ENCODE measurements at regions not wholly inside any gene's neighbourhood (a gene's known extent, or its start where the extent isn't known, plus 50 kb on each side); places are given as distances from the start of the nearest gene placed in this dataset.

GRCh38 chr5:91888810-91889209 is 505.7 kb upstream of the ARRDC3 start:
- Histone ChIP-seq H3K4me1 (ENCODE audit: insufficient read depth, low read length, poor library complexity, severe bottlenecking) (no peaks in the 10 kb centered on the region), H3K9me2 (ENCODE audit: insufficient read depth, low read length) (no peaks in the 10 kb centered on the region), H3K27ac (ENCODE audit: low read depth, low read length, poor library complexity, severe bottlenecking) (no peak overlapping the region), H4K20me1 (ENCODE audit: insufficient read depth, low read length) (no peaks in the 10 kb centered on the region), H2AFZ (ENCODE audit: low read length) (no peak overlapping the region), H3K9me3 (ENCODE audit: low read length) (no peaks in the 10 kb centered on the region), H3K36me3 (ENCODE audit: insufficient read depth, low read length) (no peaks in the 10 kb centered on the region), H3K4me2 (ENCODE audit: low read length) (no peak overlapping the region), H3K4me3 (ENCODE audit: low read depth, low read length, poor library complexity, severe bottlenecking) (no peak overlapping the region), H3K79me2 (ENCODE audit: insufficient read depth, low read depth, low read length) (no peaks in the 10 kb centered on the region)
- ChIA-PET CTCF (ENCODE audit: unreplicated experiment) (no interaction called here), POLR2A (no interaction called here)
- intact Hi-C loops (cut with micrococcal nuclease; ENCODE audit: unreplicated experiment), result no loop called here
- TF ChIP-seq, protein P1, sequence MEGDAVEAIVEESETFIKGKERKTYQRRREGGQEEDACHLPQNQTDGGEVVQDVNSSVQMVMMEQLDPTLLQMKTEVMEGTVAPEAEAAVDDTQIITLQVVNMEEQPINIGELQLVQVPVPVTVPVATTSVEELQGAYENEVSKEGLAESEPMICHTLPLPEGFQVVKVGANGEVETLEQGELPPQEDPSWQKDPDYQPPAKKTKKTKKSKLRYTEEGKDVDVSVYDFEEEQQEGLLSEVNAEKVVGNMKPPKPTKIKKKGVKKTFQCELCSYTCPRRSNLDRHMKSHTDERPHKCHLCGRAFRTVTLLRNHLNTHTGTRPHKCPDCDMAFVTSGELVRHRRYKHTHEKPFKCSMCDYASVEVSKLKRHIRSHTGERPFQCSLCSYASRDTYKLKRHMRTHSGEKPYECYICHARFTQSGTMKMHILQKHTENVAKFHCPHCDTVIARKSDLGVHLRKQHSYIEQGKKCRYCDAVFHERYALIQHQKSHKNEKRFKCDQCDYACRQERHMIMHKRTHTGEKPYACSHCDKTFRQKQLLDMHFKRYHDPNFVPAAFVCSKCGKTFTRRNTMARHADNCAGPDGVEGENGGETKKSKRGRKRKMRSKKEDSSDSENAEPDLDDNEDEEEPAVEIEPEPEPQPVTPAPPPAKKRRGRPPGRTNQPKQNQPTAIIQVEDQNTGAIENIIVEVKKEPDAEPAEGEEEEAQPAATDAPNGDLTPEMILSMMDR (conservative IDR thresholded peaks at IDR 0.05; ENCODE audit: low read length), result no peak
- no peak for TF ChIP-seq EZH2phosphoT487 (IDR thresholded peaks at IDR 0.05; ENCODE audit: borderline replicate concordance, low read depth, low read length)
- BruUV-seq (replicated peaks), result no TSS peak
- no peak for DNase-seq (ENCODE audit: low spot score)

DNA sequence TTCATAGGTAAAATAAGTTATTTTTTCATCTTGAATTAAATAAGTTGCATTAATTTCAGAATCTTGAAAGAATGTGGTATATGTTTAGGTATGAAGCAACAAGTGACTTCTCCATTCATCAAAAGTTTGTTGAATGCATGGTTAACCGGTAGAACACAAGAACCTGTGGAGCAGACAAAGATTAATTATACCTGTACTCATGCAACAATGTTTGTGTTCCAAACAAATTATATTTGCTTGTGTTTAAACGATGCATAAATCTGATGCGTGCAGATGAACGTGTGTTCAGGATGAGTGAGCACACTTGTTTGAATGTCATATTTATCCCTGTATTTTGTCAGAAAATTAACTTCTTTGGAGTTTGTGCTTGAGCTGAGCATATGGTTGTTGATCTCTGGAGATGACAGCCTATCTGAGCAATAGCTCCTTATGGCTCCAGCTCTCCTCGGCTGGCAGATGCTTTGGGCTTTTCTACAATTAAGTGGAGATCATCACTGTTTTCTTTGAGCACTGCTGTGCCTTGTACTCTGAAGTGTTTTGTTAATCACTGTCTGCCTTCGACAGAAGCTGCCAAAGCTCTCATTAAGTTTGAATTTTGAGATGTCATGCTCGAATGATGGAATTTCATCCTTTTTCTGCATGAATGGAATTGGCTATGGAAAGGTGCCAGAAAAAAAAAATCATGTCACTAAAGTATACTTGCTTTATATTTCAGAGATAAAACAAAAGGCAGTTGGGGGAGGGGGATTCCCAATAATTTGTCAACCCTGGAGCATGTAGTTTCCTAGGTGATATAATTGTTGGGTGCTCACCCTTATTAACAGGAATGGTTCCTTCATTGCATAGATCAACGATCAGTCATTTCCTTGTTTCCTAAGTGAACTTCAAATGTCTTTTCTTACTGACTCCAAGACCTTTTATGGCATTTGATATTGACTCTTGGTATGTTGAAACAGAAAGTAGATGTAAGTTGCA is 502.5 kb upstream of the ARRDC3 start:
- no peaks in the 10 kb centered on the region for H3K79me2 ChIP-seq (ENCODE audit: insufficient read depth, low read depth, low read length)
- H3K4me1 ChIP-seq (ENCODE audit: insufficient read depth, low read length, poor library complexity, severe bottlenecking), result no peaks in the 10 kb centered on the region
- no peak overlapping the region for H2AFZ ChIP-seq (ENCODE audit: low read length)
- no peaks in the 10 kb centered on the region for H4K20me1 ChIP-seq (ENCODE audit: insufficient read depth, low read length)
- ChIA-PET CTCF (ENCODE audit: unreplicated experiment) (no interaction called here), POLR2A (no interaction called here)
- no TSS peak for BruUV-seq (replicated peaks)
- H3K4me2 ChIP-seq (ENCODE audit: low read length), result no peak overlapping the region
- no peak overlapping the region for H3K4me3 ChIP-seq (ENCODE audit: low read depth, low read length, poor library complexity, severe bottlenecking)
- intact Hi-C loops (cut with micrococcal nuclease; ENCODE audit: unreplicated experiment), result no loop called here
- H3K9me3 ChIP-seq (ENCODE audit: low read length), result no peaks in the 10 kb centered on the region
- H3K27ac ChIP-seq (ENCODE audit: low read depth, low read length, poor library complexity, severe bottlenecking), result no peak overlapping the region
- H3K36me3 ChIP-seq (ENCODE audit: insufficient read depth, low read length), result no peaks in the 10 kb centered on the region
- TF ChIP-seq, protein P1 (conservative IDR thresholded peaks at IDR 0.05; ENCODE audit: low read length), result no peak
- no peak for TF ChIP-seq EZH2phosphoT487 (IDR thresholded peaks at IDR 0.05; ENCODE audit: borderline replicate concordance, low read depth, low read length)
- H3K9me2 ChIP-seq (ENCODE audit: insufficient read depth, low read length), result no peaks in the 10 kb centered on the region
- no peak for DNase-seq (ENCODE audit: low spot score)

GRCh38 chr5:91884036-91884435 is 500.9 kb upstream of the ARRDC3 start:
- BruUV-seq (replicated peaks), result no TSS peak
- no peak for DNase-seq (ENCODE audit: low spot score)
- Histone ChIP-seq H3K27ac (ENCODE audit: low read depth, low read length, poor library complexity, severe bottlenecking) (no peak overlapping the region), H3K36me3 (ENCODE audit: insufficient read depth, low read length) (no peaks in the 10 kb centered on the region), H3K9me2 (ENCODE audit: insufficient read depth, low read length) (no peaks in the 10 kb centered on the region), H3K4me2 (ENCODE audit: low read length) (no peak overlapping the region), H4K20me1 (ENCODE audit: insufficient read depth, low read length) (no peaks in the 10 kb centered on the region), H2AFZ (ENCODE audit: low read length) (no peak overlapping the region), H3K79me2 (ENCODE audit: insufficient read depth, low read depth, low read length) (no peaks in the 10 kb centered on the region), H3K9me3 (ENCODE audit: low read length) (no peaks in the 10 kb centered on the region), H3K4me3 (ENCODE audit: low read depth, low read length, poor library complexity, severe bottlenecking) (no peak overlapping the region), H3K4me1 (ENCODE audit: insufficient read depth, low read length, poor library complexity, severe bottlenecking) (no peaks in the 10 kb centered on the region)
- intact Hi-C loops (cut with micrococcal nuclease; ENCODE audit: unreplicated experiment), result no loop called here
- TF ChIP-seq, protein P1 (conservative IDR thresholded peaks at IDR 0.05; ENCODE audit: low read length), result no peak
- no peak for TF ChIP-seq EZH2phosphoT487 (IDR thresholded peaks at IDR 0.05; ENCODE audit: borderline replicate concordance, low read depth, low read length)
- CTCF ChIA-PET (ENCODE audit: unreplicated experiment), result no interaction called here
- POLR2A ChIA-PET, result no interaction called here

Measured in OCI-LY7 (cell line).